A673 (cell line): ENCODE measurements at regions not wholly inside any gene's neighbourhood (a gene's known extent, or its start where the extent isn't known, plus 50 kb on each side); places are given as distances from the start of the nearest gene placed in this dataset.

Experiments
- BruUV-seq: library from RNA; stranded (reverse); fragments of 400-500 nt; replicated peaks from 2 replicates; lab custom pipeline; 2021; lab: Mats Ljungman, UMichigan
- CTCF ChIA-PET: fragments of 300-600 bp; sonication (Branson Sonifier 250); formaldehyde crosslinking; loops from one replicate; lab custom pipeline; 2022; ENCODE audit warnings: antibody characterized with exemption; lab: Charles Lee
- POLR2A ChIA-PET: fragments of 300-600 bp; sonication (Branson Sonifier 250); formaldehyde crosslinking; loops from one replicate; lab custom pipeline; 2022; ENCODE audit warnings: antibody characterized with exemption; ENCODE audit not compliant: low non-redundant PET; lab: Charles Lee
- DNase-seq: peaks from one replicate; pipeline ENCODE4 v3.0.0-alpha.2; 2015; ENCODE audit warnings: low spot score
- H3K27ac ChIP-seq: fragments of 200-600 bp; sonication (generic); 2 replicates; pipeline ENCODE4 v1.5.1; 2016; ENCODE audit warnings: mixed run types, low read depth, mild to moderate bottlenecking, mixed read lengths, antibody characterized with exemption, low read length; ENCODE audit not compliant: poor library complexity, severe bottlenecking
- H3K27me3 ChIP-seq: fragments of 200-600 bp; sonication (generic); replicated peaks from 2 replicates; pipeline ENCODE4 v1.6.1; 2017; ENCODE audit warnings: mixed run types, low read depth, mild to moderate bottlenecking, mixed read lengths, antibody characterized with exemption, low read length; ENCODE audit not compliant: insufficient read depth, poor library complexity
- H3K36me3 ChIP-seq: fragments of 200-600 bp; sonication (generic); 2 replicates; pipeline ENCODE4 v1.6.1; 2016; ENCODE audit warnings: mixed run types, mild to moderate bottlenecking, mixed read lengths, antibody characterized with exemption, low read length; ENCODE audit not compliant: insufficient read depth, poor library complexity, severe bottlenecking
- H3K4me1 ChIP-seq: fragments of 200-600 bp; sonication (generic); 2 replicates; pipeline ENCODE4 v1.6.1; 2017; ENCODE audit warnings: mixed run types, mild to moderate bottlenecking, mixed read lengths, antibody characterized with exemption, low read length; ENCODE audit not compliant: insufficient read depth, poor library complexity, severe bottlenecking
- H3K4me3 ChIP-seq: fragments of 200-600 bp; sonication (generic); 2 replicates; pipeline ENCODE4 v1.5.1; 2016; ENCODE audit warnings: low read depth, mixed run types, mild to moderate bottlenecking, mixed read lengths, low read length; ENCODE audit not compliant: poor library complexity, severe bottlenecking
- H3K9me3 ChIP-seq: fragments of 200-600 bp; sonication (generic); 2 replicates; pipeline ENCODE4 v1.6.1; 2016; ENCODE audit warnings: mixed run types, low read depth, mild to moderate bottlenecking, mixed read lengths, antibody characterized with exemption, low read length; ENCODE audit not compliant: poor library complexity, severe bottlenecking
- CTCF ChIP-seq: fragments of 300-800, 200-600 bp; sonication (generic); conservative IDR thresholded peaks from 2 replicates; pipeline ENCODE4 v1.5.1; 2017; ENCODE audit warnings: low read depth, mild to moderate bottlenecking, antibody characterized with exemption, low read length, moderate library complexity, mixed read lengths
- EZH2 ChIP-seq: fragments of 200-600 bp; sonication (generic); IDR thresholded peaks from 2 replicates; pipeline ENCODE4 v1.6.1; 2017; ENCODE audit warnings: borderline replicate concordance, low read depth, mild to moderate bottlenecking, mixed read lengths, antibody characterized with exemption, low read length; ENCODE audit not compliant: poor library complexity, severe bottlenecking
- intact Hi-C: fragments of 100-400 bp; cut with micrococcal nuclease; formaldehyde crosslinking; loops from one replicate; pipeline ENCODE4 v1.10.0; 2022; ENCODE audit not compliant: unreplicated experiment

GRCh38 chr1:182244451-182244850 is 147.1 kb downstream of the GLUL start:
- ChIA-PET CTCF (no interaction called here), POLR2A (no interaction called here)
- Histone ChIP-seq H3K4me1 (no peaks in the 10 kb centered on the region), H3K27ac (no peak overlapping the region), H3K36me3 (no peaks in the 10 kb centered on the region), H3K9me3 (no peaks in the 10 kb centered on the region), H3K4me3 (no peak overlapping the region), H3K27me3 (peaks cover 16% of the 10 kb centered on the region)
- intact Hi-C loops = no loop called here
- TF ChIP-seq CTCF (no peak), EZH2 (no peak)
- BruUV-seq = no TSS peak
- no peak for DNase-seq

- H3K4me1 ChIP-seq = no peaks in the 10 kb centered on the region
- H3K4me3 ChIP-seq = no peak overlapping the region
- intact Hi-C loops = no loop called here
- H3K27ac ChIP-seq = no peak overlapping the region
- ChIA-PET CTCF (no interaction called here), POLR2A (no interaction called here)
- no peaks in the 10 kb centered on the region for H3K9me3 ChIP-seq
- peaks cover 16% of the 10 kb centered on the region for H3K27me3 ChIP-seq
- DNase-seq = no peak
- TF ChIP-seq EZH2 (no peak), CTCF (no peak)
- no TSS peak for BruUV-seq
- H3K36me3 ChIP-seq = no peaks in the 10 kb centered on the region
Measured at GRCh38 chr1:182242641-182243040, 148.9 kb downstream of the GLUL start.

GRCh38 chr1:182240085-182240484 is 151.5 kb downstream of the GLUL start:
- H3K36me3 ChIP-seq = no peaks in the 10 kb centered on the region
- DNase-seq = no peak
- intact Hi-C loops = no loop called here
- TF ChIP-seq CTCF (no peak), EZH2 (no peak)
- CTCF ChIA-PET = no interaction called here
- H3K9me3 ChIP-seq = no peaks in the 10 kb centered on the region
- H3K27me3 ChIP-seq = peaks cover 16% of the 10 kb centered on the region
- H3K4me3 ChIP-seq = no peak overlapping the region
- no peaks in the 10 kb centered on the region for H3K4me1 ChIP-seq
- POLR2A ChIA-PET = no interaction called here
- no peak overlapping the region for H3K27ac ChIP-seq
- BruUV-seq = no TSS peak
